ENCODE measurements at regions not wholly inside any gene's neighbourhood (a gene's known extent, or its start where the extent isn't known, plus 50 kb on each side); places are given as distances from the start of the nearest gene placed in this dataset.

DNA sequence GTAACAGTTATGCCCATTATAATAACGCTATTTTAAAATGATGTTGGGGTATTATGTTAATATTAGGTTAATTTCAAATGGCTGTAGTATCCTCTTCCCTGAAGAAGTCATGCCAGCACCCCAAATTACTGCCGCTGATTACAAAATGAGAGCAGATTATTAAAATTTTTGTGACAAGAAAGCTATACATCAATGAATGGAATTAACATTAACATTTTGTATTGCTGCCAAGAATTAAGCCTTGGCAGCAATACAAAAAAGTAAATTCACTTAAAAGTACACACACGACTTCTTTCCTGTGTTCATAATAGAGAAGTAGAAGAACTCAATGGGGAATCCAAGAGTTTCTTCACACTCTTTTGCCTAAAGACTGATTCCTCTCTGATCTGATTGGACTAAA is 482.8 kb downstream of the STIM2 start:
- TF ChIP-seq, protein P1, sequence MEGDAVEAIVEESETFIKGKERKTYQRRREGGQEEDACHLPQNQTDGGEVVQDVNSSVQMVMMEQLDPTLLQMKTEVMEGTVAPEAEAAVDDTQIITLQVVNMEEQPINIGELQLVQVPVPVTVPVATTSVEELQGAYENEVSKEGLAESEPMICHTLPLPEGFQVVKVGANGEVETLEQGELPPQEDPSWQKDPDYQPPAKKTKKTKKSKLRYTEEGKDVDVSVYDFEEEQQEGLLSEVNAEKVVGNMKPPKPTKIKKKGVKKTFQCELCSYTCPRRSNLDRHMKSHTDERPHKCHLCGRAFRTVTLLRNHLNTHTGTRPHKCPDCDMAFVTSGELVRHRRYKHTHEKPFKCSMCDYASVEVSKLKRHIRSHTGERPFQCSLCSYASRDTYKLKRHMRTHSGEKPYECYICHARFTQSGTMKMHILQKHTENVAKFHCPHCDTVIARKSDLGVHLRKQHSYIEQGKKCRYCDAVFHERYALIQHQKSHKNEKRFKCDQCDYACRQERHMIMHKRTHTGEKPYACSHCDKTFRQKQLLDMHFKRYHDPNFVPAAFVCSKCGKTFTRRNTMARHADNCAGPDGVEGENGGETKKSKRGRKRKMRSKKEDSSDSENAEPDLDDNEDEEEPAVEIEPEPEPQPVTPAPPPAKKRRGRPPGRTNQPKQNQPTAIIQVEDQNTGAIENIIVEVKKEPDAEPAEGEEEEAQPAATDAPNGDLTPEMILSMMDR (IDR thresholded peaks at IDR 0.05), result no peak
- TF ChIP-seq POLR2A (IDR thresholded peaks at IDR 0.05), result no peak
- no peak for TF ChIP-seq EP300 (IDR thresholded peaks at IDR 0.05)

All from tibial nerve (tissue), 4 donors.